ENCODE measurements at regions not wholly inside any gene's neighbourhood (a gene's known extent, or its start where the extent isn't known, plus 50 kb on each side); places are given as distances from the start of the nearest gene placed in this dataset.
A peak's percentile ranks its signal among the peaks of the same experiment; 100 is the strongest.

GRCh38 chrX:51798701-51799100 lies 55.5 kb downstream of the GSPT2 start:
- Histone ChIP-seq H3K4me1 (no peaks in the 10 kb centered on the region), H3K27me3 (no peaks in the 10 kb centered on the region), H3K9me3 (no peaks in the 10 kb centered on the region), H3K36me3 (no peaks in the 10 kb centered on the region), H3K27ac (no peak overlapping the region), H3K4me3 (no peak overlapping the region)
- TF ChIP-seq, protein P1, sequence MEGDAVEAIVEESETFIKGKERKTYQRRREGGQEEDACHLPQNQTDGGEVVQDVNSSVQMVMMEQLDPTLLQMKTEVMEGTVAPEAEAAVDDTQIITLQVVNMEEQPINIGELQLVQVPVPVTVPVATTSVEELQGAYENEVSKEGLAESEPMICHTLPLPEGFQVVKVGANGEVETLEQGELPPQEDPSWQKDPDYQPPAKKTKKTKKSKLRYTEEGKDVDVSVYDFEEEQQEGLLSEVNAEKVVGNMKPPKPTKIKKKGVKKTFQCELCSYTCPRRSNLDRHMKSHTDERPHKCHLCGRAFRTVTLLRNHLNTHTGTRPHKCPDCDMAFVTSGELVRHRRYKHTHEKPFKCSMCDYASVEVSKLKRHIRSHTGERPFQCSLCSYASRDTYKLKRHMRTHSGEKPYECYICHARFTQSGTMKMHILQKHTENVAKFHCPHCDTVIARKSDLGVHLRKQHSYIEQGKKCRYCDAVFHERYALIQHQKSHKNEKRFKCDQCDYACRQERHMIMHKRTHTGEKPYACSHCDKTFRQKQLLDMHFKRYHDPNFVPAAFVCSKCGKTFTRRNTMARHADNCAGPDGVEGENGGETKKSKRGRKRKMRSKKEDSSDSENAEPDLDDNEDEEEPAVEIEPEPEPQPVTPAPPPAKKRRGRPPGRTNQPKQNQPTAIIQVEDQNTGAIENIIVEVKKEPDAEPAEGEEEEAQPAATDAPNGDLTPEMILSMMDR (IDR thresholded peaks at IDR 0.05), result no peak
- TF ChIP-seq POLR2A (IDR thresholded peaks at IDR 0.05), result no peak
- ATAC-seq (no peak), DNase-seq (no peak)
- intact Hi-C loops (cut with DNase I), result no loop called here

DNA sequence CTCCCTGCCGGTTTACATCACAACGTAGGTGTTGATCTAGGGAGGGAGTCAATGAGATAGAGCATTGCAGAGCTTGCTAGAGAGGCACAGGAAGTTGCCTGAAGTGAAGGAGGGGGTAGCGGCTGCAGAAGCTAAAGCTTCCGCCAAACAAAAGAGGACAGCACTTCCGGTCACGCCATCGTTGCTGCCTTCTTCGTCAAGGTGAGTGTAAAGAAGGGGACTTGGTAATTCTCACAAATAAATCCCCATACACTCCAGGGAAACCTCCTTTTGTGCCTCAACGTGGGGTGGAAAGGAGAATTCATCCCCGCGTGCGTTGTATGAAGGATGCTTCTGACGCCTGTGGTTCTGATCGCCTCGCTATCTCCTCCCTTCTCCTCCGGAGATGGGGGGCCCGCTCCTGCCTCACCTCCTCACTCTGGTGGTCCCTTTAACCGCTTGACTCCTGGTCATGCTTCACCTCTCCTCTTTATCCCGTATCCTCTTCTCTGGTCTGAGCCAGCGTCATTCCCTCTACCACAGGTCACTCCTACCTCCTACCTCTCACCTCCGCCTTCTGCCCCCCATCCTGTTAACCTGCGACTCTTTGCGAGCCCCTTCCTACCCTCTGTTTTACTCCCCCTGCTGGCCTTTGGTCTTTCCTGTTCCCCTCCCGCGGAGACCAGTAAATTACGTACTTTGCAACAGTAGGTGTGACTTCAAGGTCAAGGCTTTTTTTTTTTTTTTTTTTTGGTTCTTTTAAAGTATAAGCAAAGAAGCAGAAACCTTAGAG lies 59.9 kb downstream of the GSPT2 start:
- peak overlapping the region; percentile 52 to 72 (median 63) for H3K4me3 ChIP-seq
- no peaks in the 10 kb centered on the region for H3K4me1 ChIP-seq
- WGBS (ENCODE audit: insufficient coverage, low coverage, low lambda C conversion rate, missing lambda C conversion rate), result 11% methylated on average over 24 of the region's 26 CpGs
- DNase-seq (peak; percentile 52 to 62 (median 59)), ATAC-seq (peak; percentile 91 to 98 (median 96))
- no peak for TF ChIP-seq POLR2A (IDR thresholded peaks at IDR 0.05)
- TF ChIP-seq, protein P1 (IDR thresholded peaks at IDR 0.05), result no peak
- intact Hi-C loops (cut with DNase I), result no loop called here
- no peaks in the 10 kb centered on the region for H3K36me3 ChIP-seq
- no peak overlapping the region for H3K27ac ChIP-seq
- no peaks in the 10 kb centered on the region for H3K9me3 ChIP-seq
- no peaks in the 10 kb centered on the region for H3K27me3 ChIP-seq

DNA sequence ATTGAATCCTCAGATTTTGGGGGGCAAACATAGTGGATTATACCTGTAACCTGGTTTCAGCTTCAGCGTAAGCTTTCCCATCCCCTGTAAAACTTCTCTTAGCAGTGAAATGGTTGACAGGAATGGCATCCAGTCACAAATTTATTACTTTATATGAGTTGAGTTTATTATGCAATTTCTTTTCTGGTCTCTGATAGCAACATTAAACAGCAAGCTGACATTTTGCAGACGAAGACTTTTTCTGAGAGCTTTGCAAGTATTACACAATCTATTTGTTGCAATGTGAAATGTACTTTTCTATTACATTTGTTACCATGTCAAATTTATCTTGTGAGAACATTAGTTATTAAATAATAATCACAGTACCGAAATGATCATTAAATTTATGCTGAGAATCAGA lies 60.6 kb downstream of the GSPT2 start:
- DNase-seq (no peak), ATAC-seq (peak in 2 of 4 donors; percentile 31 to 37)
- Histone ChIP-seq H3K4me1 (no peaks in the 10 kb centered on the region), H3K27me3 (no peaks in the 10 kb centered on the region), H3K4me3 (peak overlapping the region in 2 of 3 donors; percentile 63 to 72), H3K36me3 (no peaks in the 10 kb centered on the region), H3K9me3 (no peaks in the 10 kb centered on the region), H3K27ac (no peak overlapping the region)
- intact Hi-C loops (cut with DNase I), result no loop called here
- TF ChIP-seq, protein P1 (IDR thresholded peaks at IDR 0.05), result no peak
- TF ChIP-seq POLR2A (IDR thresholded peaks at IDR 0.05), result no peak
- WGBS (ENCODE audit: insufficient coverage, low coverage, low lambda C conversion rate, missing lambda C conversion rate), result 32% methylated on average over 3 of the region's 3 CpGs

DNA sequence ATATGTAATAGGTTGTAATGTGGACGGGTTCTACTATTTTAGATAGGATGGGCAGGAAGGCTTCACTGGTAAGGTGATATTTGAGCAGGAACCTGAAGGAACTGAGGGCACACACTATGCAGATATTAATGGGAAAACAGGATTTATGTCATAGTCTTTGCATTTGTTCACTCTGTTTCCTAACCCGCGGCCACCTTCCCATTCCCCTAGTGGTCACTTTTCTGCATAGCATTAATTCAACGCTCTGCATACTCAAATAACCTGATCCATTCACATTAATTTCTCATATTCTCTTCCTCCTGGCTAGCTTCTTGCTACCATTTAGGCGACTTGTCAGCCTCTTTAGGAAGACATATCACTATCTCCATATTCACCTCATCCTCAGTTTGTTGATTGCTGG lies 61.5 kb downstream of the GSPT2 start:
- no peaks in the 10 kb centered on the region for H3K36me3 ChIP-seq
- H3K9me3 ChIP-seq, result no peaks in the 10 kb centered on the region
- no peak for DNase-seq
- intact Hi-C loops (cut with DNase I), result no loop called here
- H3K4me3 ChIP-seq, result no peak overlapping the region
- ATAC-seq, result no peak
- TF ChIP-seq, protein P1 (IDR thresholded peaks at IDR 0.05), result no peak
- no peak for TF ChIP-seq POLR2A (IDR thresholded peaks at IDR 0.05)
- WGBS (ENCODE audit: insufficient coverage, low coverage, low lambda C conversion rate, missing lambda C conversion rate), result 57% methylated on average over 5 of the region's 5 CpGs
- H3K27me3 ChIP-seq, result no peaks in the 10 kb centered on the region
- H3K4me1 ChIP-seq, result no peaks in the 10 kb centered on the region
- H3K27ac ChIP-seq, result no peak overlapping the region
